ENCODE measurements at regions not wholly inside any gene's neighbourhood (a gene's known extent, or its start where the extent isn't known, plus 50 kb on each side); places are given as distances from the start of the nearest gene placed in this dataset.

GRCh38 chr13:42388326-42388725 is 116.4 kb downstream of the AKAP11 start:
- no peaks in the 10 kb centered on the region for H3K4me1 ChIP-seq (replicated peaks; ENCODE audit: insufficient read depth)
- H3K9me2 ChIP-seq (ENCODE audit: insufficient read depth), result no peaks in the 10 kb centered on the region
- H3K36me3 ChIP-seq (ENCODE audit: low read depth), result no peaks in the 10 kb centered on the region
- TF ChIP-seq EZH2 (IDR thresholded peaks at IDR 0.05; ENCODE audit: low read depth), result no peak
- TF ChIP-seq, protein P1, sequence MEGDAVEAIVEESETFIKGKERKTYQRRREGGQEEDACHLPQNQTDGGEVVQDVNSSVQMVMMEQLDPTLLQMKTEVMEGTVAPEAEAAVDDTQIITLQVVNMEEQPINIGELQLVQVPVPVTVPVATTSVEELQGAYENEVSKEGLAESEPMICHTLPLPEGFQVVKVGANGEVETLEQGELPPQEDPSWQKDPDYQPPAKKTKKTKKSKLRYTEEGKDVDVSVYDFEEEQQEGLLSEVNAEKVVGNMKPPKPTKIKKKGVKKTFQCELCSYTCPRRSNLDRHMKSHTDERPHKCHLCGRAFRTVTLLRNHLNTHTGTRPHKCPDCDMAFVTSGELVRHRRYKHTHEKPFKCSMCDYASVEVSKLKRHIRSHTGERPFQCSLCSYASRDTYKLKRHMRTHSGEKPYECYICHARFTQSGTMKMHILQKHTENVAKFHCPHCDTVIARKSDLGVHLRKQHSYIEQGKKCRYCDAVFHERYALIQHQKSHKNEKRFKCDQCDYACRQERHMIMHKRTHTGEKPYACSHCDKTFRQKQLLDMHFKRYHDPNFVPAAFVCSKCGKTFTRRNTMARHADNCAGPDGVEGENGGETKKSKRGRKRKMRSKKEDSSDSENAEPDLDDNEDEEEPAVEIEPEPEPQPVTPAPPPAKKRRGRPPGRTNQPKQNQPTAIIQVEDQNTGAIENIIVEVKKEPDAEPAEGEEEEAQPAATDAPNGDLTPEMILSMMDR (conservative IDR thresholded peaks at IDR 0.05), result no peak
- H3K9me3 ChIP-seq (ENCODE audit: insufficient read depth, low read depth), result no peaks in the 10 kb centered on the region
- H3K79me2 ChIP-seq (ENCODE audit: low read depth), result no peaks in the 10 kb centered on the region
- H3K4me2 ChIP-seq, result no peak overlapping the region
- no peaks in the 10 kb centered on the region for H4K20me1 ChIP-seq (ENCODE audit: insufficient read depth)
- no peak for DNase-seq
- CTCF ChIA-PET, result no interaction called here
- no peaks in the 10 kb centered on the region for H3F3A ChIP-seq (ENCODE audit: insufficient read depth, low read depth)
- intact Hi-C loops (cut with micrococcal nuclease; ENCODE audit: unreplicated experiment), result no loop called here
- no peaks in the 10 kb centered on the region for H3K27me3 ChIP-seq (ENCODE audit: insufficient read depth, low read depth)
- H3K27ac ChIP-seq, result no peak overlapping the region
- H2AFZ ChIP-seq, result no peak overlapping the region
- no peak overlapping the region for H3K4me3 ChIP-seq
- BruUV-seq (replicated peaks), result no TSS peak
- POLR2A ChIA-PET (ENCODE audit: unreplicated experiment), result no interaction called here

DNA sequence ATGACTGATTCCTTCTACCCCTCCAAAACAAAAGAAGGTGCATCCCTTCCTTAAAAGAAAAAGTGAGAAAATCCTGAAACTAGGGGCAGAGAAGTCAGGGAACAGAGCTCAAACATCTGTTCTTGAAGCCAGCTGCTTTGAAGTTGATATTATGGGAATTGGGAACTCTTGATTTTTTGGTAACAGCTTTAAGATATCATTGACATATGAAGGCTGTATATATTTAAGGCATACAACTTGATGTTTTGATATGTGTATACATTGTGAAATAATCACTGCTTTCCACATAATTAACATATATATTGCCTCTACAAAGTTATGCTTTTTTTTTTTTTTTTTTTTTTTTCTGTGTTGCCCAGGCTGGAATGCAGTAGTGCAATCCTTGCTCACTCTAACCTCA is 117.1 kb downstream of the AKAP11 start:
- Histone ChIP-seq H3K36me3 (ENCODE audit: low read depth) (no peaks in the 10 kb centered on the region), H4K20me1 (ENCODE audit: insufficient read depth) (no peaks in the 10 kb centered on the region), H3K79me2 (ENCODE audit: low read depth) (no peaks in the 10 kb centered on the region), H3K4me1 (replicated peaks; ENCODE audit: insufficient read depth) (no peaks in the 10 kb centered on the region), H3K27ac (no peak overlapping the region), H3K9me3 (ENCODE audit: insufficient read depth, low read depth) (no peaks in the 10 kb centered on the region), H3F3A (ENCODE audit: insufficient read depth, low read depth) (no peaks in the 10 kb centered on the region), H3K27me3 (ENCODE audit: insufficient read depth, low read depth) (no peaks in the 10 kb centered on the region), H3K9me2 (ENCODE audit: insufficient read depth) (no peaks in the 10 kb centered on the region), H3K4me2 (no peak overlapping the region), H3K4me3 (no peak overlapping the region), H2AFZ (no peak overlapping the region)
- CTCF ChIA-PET, result no interaction called here
- BruUV-seq (replicated peaks), result no TSS peak
- TF ChIP-seq, protein P1 (conservative IDR thresholded peaks at IDR 0.05), result no peak
- TF ChIP-seq EZH2 (IDR thresholded peaks at IDR 0.05; ENCODE audit: low read depth), result no peak
- POLR2A ChIA-PET (ENCODE audit: unreplicated experiment), result no interaction called here
- no peak for DNase-seq
- intact Hi-C loops (cut with micrococcal nuclease; ENCODE audit: unreplicated experiment), result no loop called here

DNA sequence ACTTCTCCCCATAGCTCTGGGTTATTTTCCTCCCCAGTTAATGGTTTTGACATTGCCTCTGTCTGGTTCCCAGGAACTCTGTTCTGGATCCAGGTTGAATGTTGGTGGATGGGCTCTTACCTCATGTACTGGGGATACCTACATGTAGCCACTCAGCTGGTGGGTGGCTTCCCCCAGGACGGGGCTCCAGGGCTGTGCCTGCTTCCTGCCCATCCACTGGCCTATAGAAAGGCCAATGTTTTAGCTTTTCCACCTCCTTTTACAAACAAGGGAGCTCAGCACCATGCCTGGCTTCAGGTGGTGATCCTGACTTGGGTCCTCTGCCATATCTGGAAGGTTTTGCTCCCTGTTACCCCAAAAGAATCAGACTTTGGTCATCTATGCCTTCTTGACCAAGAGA is 120.2 kb downstream of the AKAP11 start:
- H3K79me2 ChIP-seq (ENCODE audit: low read depth), result no peaks in the 10 kb centered on the region
- ChIA-PET POLR2A (ENCODE audit: unreplicated experiment) (no interaction called here), CTCF (no interaction called here)
- H2AFZ ChIP-seq, result no peak overlapping the region
- no peaks in the 10 kb centered on the region; the same call in 1 of the 2 replicates for H3K4me1 ChIP-seq (replicated peaks; ENCODE audit: insufficient read depth)
- no peaks in the 10 kb centered on the region for H3K36me3 ChIP-seq (ENCODE audit: low read depth)
- no peaks in the 10 kb centered on the region for H3K9me3 ChIP-seq (ENCODE audit: insufficient read depth, low read depth)
- H3K4me2 ChIP-seq, result no peak overlapping the region
- DNase-seq, result no peak
- no peak overlapping the region for H3K27ac ChIP-seq
- H3K4me3 ChIP-seq, result no peak overlapping the region
- intact Hi-C loops (cut with micrococcal nuclease; ENCODE audit: unreplicated experiment), result no loop called here
- H3F3A ChIP-seq (ENCODE audit: insufficient read depth, low read depth), result no peaks in the 10 kb centered on the region
- no peaks in the 10 kb centered on the region for H4K20me1 ChIP-seq (ENCODE audit: insufficient read depth)
- no peaks in the 10 kb centered on the region for H3K9me2 ChIP-seq (ENCODE audit: insufficient read depth)
- TF ChIP-seq, protein P1 (conservative IDR thresholded peaks at IDR 0.05), result no peak
- TF ChIP-seq EZH2 (IDR thresholded peaks at IDR 0.05; ENCODE audit: low read depth), result no peak
- BruUV-seq (replicated peaks), result no TSS peak
- H3K27me3 ChIP-seq (ENCODE audit: insufficient read depth, low read depth), result no peaks in the 10 kb centered on the region
